Bronchial epithelial cell (primary cell): ENCODE measurements at regions not wholly inside any gene's neighbourhood (a gene's known extent, or its start where the extent isn't known, plus 50 kb on each side); places are given as distances from the start of the nearest gene placed in this dataset.

ENCODE experiments used
- DNase-seq: peaks from one replicate; pipeline ENCODE4 v3.0.0-alpha.2; 2010; ENCODE audit warnings: low read depth
- FAIRE-seq: peaks from 2 replicates; lab custom pipeline; 2011; peaks lifted over from hg19 to GRCh38; lab: Jason Lieb, UNC
- H3K27me3 ChIP-seq: 2 replicates; pipeline ENCODE4 v1.5.1; 2011; ENCODE audit warnings: low read length; ENCODE audit not compliant: control insufficient read depth, insufficient read depth
- H3K36me3 ChIP-seq: 2 replicates; pipeline ENCODE4 v1.5.1; 2011; ENCODE audit warnings: low read length; ENCODE audit not compliant: control insufficient read depth, insufficient read depth
- H3K4me3 ChIP-seq: 2 replicates; pipeline ENCODE4 v1.5.1; 2011; ENCODE audit warnings: mild to moderate bottlenecking, low read depth, low read length, control low read depth
- CTCF ChIP-seq: IDR thresholded peaks from 2 replicates; pipeline ENCODE4 v1.5.1; 2011; ENCODE audit warnings: mild to moderate bottlenecking, moderate library complexity, low read length, control low read depth, inconsistent platforms; ENCODE audit not compliant: insufficient read depth, severe bottlenecking

DNA sequence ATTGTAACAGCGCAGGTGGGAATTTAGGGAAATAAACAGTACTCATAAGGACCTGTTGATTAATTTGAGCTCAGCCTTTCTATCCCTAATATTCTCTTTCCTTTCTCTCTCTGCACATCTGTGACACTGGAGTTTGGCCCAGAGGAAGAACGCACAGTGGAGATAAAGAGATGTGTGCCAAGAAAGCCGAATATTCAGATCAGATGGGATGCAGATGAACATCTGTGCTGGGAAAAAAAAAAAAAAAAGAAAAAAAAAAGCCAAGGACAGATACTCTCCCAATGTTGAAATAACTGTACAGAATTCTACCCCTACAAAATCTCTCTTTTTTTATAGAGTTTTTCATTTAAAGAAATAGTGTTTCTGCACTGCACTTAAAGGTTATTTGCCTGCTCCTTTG is 485.4 kb downstream of the KCNJ2 start:
- no peak for TF ChIP-seq CTCF
- FAIRE-seq (no peak), DNase-seq (no peak)
- no peaks in the 10 kb centered on the region for H3K27me3 ChIP-seq
- H3K36me3 ChIP-seq, result no peaks in the 10 kb centered on the region
- H3K4me3 ChIP-seq, result no peak overlapping the region

DNA sequence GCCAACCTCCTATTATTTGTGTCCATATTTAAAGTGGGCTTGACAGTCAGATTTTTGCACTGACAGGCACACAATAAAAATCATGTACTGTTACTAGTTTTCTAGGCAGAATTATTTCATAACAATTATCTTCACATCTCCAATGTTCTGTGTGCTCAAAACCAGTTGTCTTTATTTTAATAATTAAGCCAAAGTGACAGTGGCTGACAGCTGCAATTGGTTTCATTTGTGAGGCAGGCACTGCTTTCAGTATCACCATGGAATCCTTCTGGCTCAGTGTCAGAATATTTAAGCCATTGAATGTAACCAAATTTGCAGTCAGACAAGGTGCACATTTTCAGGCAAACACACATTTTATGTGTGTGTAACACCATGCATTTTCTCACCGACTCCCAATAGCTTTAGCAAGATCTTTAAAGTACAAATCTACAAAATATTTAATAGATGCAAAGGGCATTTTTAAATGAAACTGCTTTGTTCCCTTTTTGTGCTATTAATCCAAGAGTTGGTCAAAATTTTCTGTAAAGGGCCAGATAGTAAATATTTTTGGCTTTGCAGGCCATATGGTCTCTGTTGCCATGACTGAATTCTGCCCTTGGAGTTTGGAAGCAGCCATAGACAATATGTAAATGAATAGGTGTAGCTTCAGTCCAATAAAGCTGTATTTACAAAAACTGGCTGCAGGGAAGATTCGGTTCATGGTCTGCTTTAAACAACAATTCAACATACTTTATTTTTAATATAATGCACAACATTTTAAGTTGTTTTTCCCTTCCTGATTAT is 486.0 kb downstream of the KCNJ2 start:
- FAIRE-seq (no peak), DNase-seq (no peak)
- no peak overlapping the region for H3K4me3 ChIP-seq
- H3K36me3 ChIP-seq, result no peaks in the 10 kb centered on the region
- no peak for TF ChIP-seq CTCF
- no peaks in the 10 kb centered on the region for H3K27me3 ChIP-seq

GRCh38 chr17:70658317-70658716 is 489.0 kb downstream of the KCNJ2 start:
- no peaks in the 10 kb centered on the region for H3K27me3 ChIP-seq
- DNase-seq, result no peak
- H3K4me3 ChIP-seq, result no peak overlapping the region
- H3K36me3 ChIP-seq, result no peaks in the 10 kb centered on the region
- FAIRE-seq, result no peak
- no peak for TF ChIP-seq CTCF

GRCh38 chr17:70658840-70659239 is 489.5 kb downstream of the KCNJ2 start:
- DNase-seq (no peak), FAIRE-seq (no peak)
- H3K27me3 ChIP-seq, result no peaks in the 10 kb centered on the region

DNA sequence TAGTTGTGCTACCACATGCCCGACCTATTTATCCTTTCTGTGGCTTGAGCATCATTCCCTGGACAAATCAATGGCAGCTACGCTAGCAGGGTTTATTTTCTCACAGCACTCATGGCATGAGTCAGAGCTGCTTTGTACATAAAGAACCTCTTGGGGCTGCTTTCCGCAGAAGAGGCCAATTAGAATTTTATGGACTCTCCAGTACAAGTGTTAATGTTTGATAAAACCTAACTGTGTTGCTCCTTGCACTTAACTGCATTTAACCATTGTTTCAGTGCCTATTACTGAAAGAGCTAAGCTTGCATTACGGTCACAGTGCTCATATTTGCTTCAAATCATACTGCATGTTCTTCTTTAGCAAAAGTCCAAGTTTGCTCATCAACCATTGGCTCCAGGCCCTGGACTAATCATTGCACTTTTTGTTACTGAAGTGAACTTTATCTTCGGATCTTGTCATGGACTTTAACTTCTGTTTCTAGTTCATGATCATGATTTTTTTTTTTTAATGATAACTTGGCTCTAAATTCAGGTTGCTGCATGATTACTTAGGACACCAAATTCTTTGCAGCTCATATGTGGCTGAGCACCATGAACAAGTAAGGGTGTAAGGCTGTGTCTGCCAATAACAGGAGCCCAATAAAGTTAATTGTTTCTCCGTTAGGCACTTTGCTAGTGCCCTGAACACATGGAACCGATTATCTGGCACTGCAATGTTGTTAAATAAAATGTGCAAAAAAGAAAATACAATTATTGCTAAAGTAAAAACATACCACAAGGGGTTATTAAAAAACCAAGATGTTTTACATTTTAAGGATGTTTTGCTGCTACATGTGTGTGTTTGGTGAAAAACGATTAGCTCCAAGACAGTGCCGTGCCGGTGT is 492.2 kb downstream of the KCNJ2 start:
- H3K27me3 ChIP-seq, result no peaks in the 10 kb centered on the region
- TF ChIP-seq CTCF, result no peak
- no peak for FAIRE-seq
- no peak overlapping the region for H3K4me3 ChIP-seq
- H3K36me3 ChIP-seq, result no peaks in the 10 kb centered on the region
- DNase-seq, result peak; percentile 52

More at GRCh38 chr17:70658840-70659239, 489.5 kb downstream of the KCNJ2 start:
- H3K4me3 ChIP-seq, result no peak overlapping the region
- no peak for TF ChIP-seq CTCF
- no peaks in the 10 kb centered on the region for H3K36me3 ChIP-seq
